ENCODE measurements at regions not wholly inside any gene's neighbourhood (a gene's known extent, or its start where the extent isn't known, plus 50 kb on each side); places are given as distances from the start of the nearest gene placed in this dataset.

GRCh38 chr9:11149065-11149464 lies 536.3 kb upstream of the PTPRD start:
- intact Hi-C loops (cut with micrococcal nuclease; ENCODE audit: unreplicated experiment) = no loop called here
- CTCF ChIA-PET = interaction anchor here (0.6 kb wide), 2 partner anchors 9 to 10 kb away, joined by 3 to 4 read pairs; no protein-coding TSS in a partner anchor

GRCh38 chr9:11158063-11158462 lies 545.3 kb upstream of the PTPRD start:
- POLR2A ChIA-PET (ENCODE audit: low non-redundant PET) = no interaction called here
- H3K27me3 ChIP-seq (replicated peaks; ENCODE audit: insufficient read depth, low read depth, low read length, poor library complexity) = no peaks in the 10 kb centered on the region
- no peaks in the 10 kb centered on the region for H3K36me3 ChIP-seq (ENCODE audit: insufficient read depth, low read length, poor library complexity, severe bottlenecking)
- H3K9me3 ChIP-seq (ENCODE audit: low read depth, low read length, poor library complexity, severe bottlenecking) = peaks cover 13% of the 10 kb centered on the region
- no peak for DNase-seq (ENCODE audit: low spot score)
- intact Hi-C loops (cut with micrococcal nuclease; ENCODE audit: unreplicated experiment) = no loop called here
- H3K4me1 ChIP-seq (ENCODE audit: insufficient read depth, low read length, poor library complexity, severe bottlenecking) = no peaks in the 10 kb centered on the region
- CTCF ChIA-PET = interaction anchor here (0.6 kb wide), 1 partner anchor 9 kb away, joined by 4 read pairs; no protein-coding TSS in a partner anchor
- no TSS peak for BruUV-seq (replicated peaks)
- no peak for TF ChIP-seq EZH2 (IDR thresholded peaks at IDR 0.05; ENCODE audit: borderline replicate concordance, low read depth, low read length, poor library complexity, severe bottlenecking)
- no peak overlapping the region for H3K27ac ChIP-seq (ENCODE audit: low read depth, low read length, poor library complexity, severe bottlenecking)
- no peak overlapping the region for H3K4me3 ChIP-seq (ENCODE audit: low read depth, low read length, poor library complexity, severe bottlenecking)

More at GRCh38 chr9:11149065-11149464, 536.3 kb upstream of the PTPRD start:
- TF ChIP-seq EZH2 (IDR thresholded peaks at IDR 0.05; ENCODE audit: borderline replicate concordance, low read depth, low read length, poor library complexity, severe bottlenecking) (no peak), CTCF (conservative IDR thresholded peaks at IDR 0.05; ENCODE audit: low read depth, low read length) (peak; percentile 50)
- Histone ChIP-seq H3K4me1 (ENCODE audit: insufficient read depth, low read length, poor library complexity, severe bottlenecking) (no peaks in the 10 kb centered on the region), H3K27ac (ENCODE audit: low read depth, low read length, poor library complexity, severe bottlenecking) (no peak overlapping the region), H3K9me3 (ENCODE audit: low read depth, low read length, poor library complexity, severe bottlenecking) (no peaks in the 10 kb centered on the region), H3K27me3 (replicated peaks; ENCODE audit: insufficient read depth, low read depth, low read length, poor library complexity) (no peaks in the 10 kb centered on the region), H3K4me3 (ENCODE audit: low read depth, low read length, poor library complexity, severe bottlenecking) (no peak overlapping the region), H3K36me3 (ENCODE audit: insufficient read depth, low read length, poor library complexity, severe bottlenecking) (no peaks in the 10 kb centered on the region)
- POLR2A ChIA-PET (ENCODE audit: low non-redundant PET) = interaction anchor here (0.6 kb wide), 1 partner anchor 1423 kb away, joined by 4 read pairs; no protein-coding TSS in a partner anchor
- BruUV-seq (replicated peaks) = no TSS peak
- DNase-seq (ENCODE audit: low spot score) = no peak

GRCh38 chr9:11158676-11159075 lies 545.9 kb upstream of the PTPRD start:
- Histone ChIP-seq H3K9me3 (ENCODE audit: low read depth, low read length, poor library complexity, severe bottlenecking) (peaks cover 13% of the 10 kb centered on the region), H3K27ac (ENCODE audit: low read depth, low read length, poor library complexity, severe bottlenecking) (no peak overlapping the region), H3K36me3 (ENCODE audit: insufficient read depth, low read length, poor library complexity, severe bottlenecking) (no peaks in the 10 kb centered on the region), H3K4me1 (ENCODE audit: insufficient read depth, low read length, poor library complexity, severe bottlenecking) (no peaks in the 10 kb centered on the region), H3K27me3 (replicated peaks; ENCODE audit: insufficient read depth, low read depth, low read length, poor library complexity) (no peaks in the 10 kb centered on the region), H3K4me3 (ENCODE audit: low read depth, low read length, poor library complexity, severe bottlenecking) (no peak overlapping the region)
- BruUV-seq (replicated peaks) = no TSS peak
- DNase-seq (ENCODE audit: low spot score) = no peak
- intact Hi-C loops (cut with micrococcal nuclease; ENCODE audit: unreplicated experiment) = no loop called here
- TF ChIP-seq EZH2 (IDR thresholded peaks at IDR 0.05; ENCODE audit: borderline replicate concordance, low read depth, low read length, poor library complexity, severe bottlenecking) = no peak
- TF ChIP-seq CTCF (conservative IDR thresholded peaks at IDR 0.05; ENCODE audit: low read depth, low read length) = no peak
- ChIA-PET POLR2A (ENCODE audit: low non-redundant PET) (no interaction called here), CTCF (no interaction called here)

GRCh38 chr9:11159318-11159862 lies 546.6 kb upstream of the PTPRD start:
- H3K27me3 ChIP-seq (replicated peaks; ENCODE audit: insufficient read depth, low read depth, low read length, poor library complexity) = no peaks in the 10 kb centered on the region
- CTCF ChIA-PET = interaction anchor here (0.5 kb wide), 1 partner anchor 10 kb away, joined by 3 read pairs; no protein-coding TSS in a partner anchor
- no peaks in the 10 kb centered on the region for H3K36me3 ChIP-seq (ENCODE audit: insufficient read depth, low read length, poor library complexity, severe bottlenecking)
- H3K27ac ChIP-seq (ENCODE audit: low read depth, low read length, poor library complexity, severe bottlenecking) = no peak overlapping the region
- DNase-seq (ENCODE audit: low spot score) = no peak
- TF ChIP-seq CTCF (conservative IDR thresholded peaks at IDR 0.05; ENCODE audit: low read depth, low read length) = no peak
- TF ChIP-seq EZH2 (IDR thresholded peaks at IDR 0.05; ENCODE audit: borderline replicate concordance, low read depth, low read length, poor library complexity, severe bottlenecking) = no peak
- peaks cover 13% of the 10 kb centered on the region for H3K9me3 ChIP-seq (ENCODE audit: low read depth, low read length, poor library complexity, severe bottlenecking)
- no peak overlapping the region for H3K4me3 ChIP-seq (ENCODE audit: low read depth, low read length, poor library complexity, severe bottlenecking)
- POLR2A ChIA-PET (ENCODE audit: low non-redundant PET) = no interaction called here
- BruUV-seq (replicated peaks) = no TSS peak
- H3K4me1 ChIP-seq (ENCODE audit: insufficient read depth, low read length, poor library complexity, severe bottlenecking) = no peaks in the 10 kb centered on the region
- intact Hi-C loops (cut with micrococcal nuclease; ENCODE audit: unreplicated experiment) = no loop called here
